Thyroid gland (tissue), 4 donors: ENCODE measurements at regions not wholly inside any gene's neighbourhood (a gene's known extent, or its start where the extent isn't known, plus 50 kb on each side); places are given as distances from the start of the nearest gene placed in this dataset.

Experiments used
- DNase-seq, 2 donors: peaks; one replicate each; pipeline ENCODE4 v3.0.0-alpha.2; 2019
- H3K27ac ChIP-seq, 3 donors: fragments of 200-600 bp; sonication (generic); 1 replicate in 2 of 3; 2 replicates in 1 of 3; pipeline ENCODE4 v1.5.1; 2016 to 2019; ENCODE audit warnings: mild to moderate bottlenecking in 1 of 3, moderate library complexity in 1 of 3
- H3K27me3 ChIP-seq: fragments of 200-600 bp; sonication (generic); one replicate; pipeline ENCODE4 v1.5.1; 2019
- H3K36me3 ChIP-seq, 2 donors: fragments of 200-600 bp; sonication (generic); one replicate each; pipeline ENCODE4 v1.5.1; 2016 to 2019
- H3K4me1 ChIP-seq, 2 donors: fragments of 200-600 bp; sonication (generic); one replicate each; pipeline ENCODE4 v1.5.1; 2017 to 2019
- H3K4me3 ChIP-seq, 3 donors: fragments of 200-600 bp; sonication (generic); replicated peaks in 1 of 3; 1 replicate in 2 of 3; 2 replicates in 1 of 3; pipeline ENCODE4 v1.5.1; 2016; ENCODE audit warnings: mild to moderate bottlenecking in 1 of 3
- H3K9me3 ChIP-seq: fragments of 200-600 bp; sonication (generic); one replicate; pipeline ENCODE4 v1.5.1; 2017
- POLR2A ChIP-seq, 2 donors: fragments of 450-650 bp; IDR thresholded peaks; one replicate each; pipeline ENCODE4 v1.6.1; 2017; ENCODE audit warnings: antibody characterized with exemption in 2 of 2, mild to moderate bottlenecking in 2 of 2, moderate library complexity in 1 of 2
- WGBS, 2 donors: methylation state at CpG; one replicate each; pipeline ENCODE4 v1.1.5; 2017; 5-methylcytosine and 5-hydroxymethylcytosine counted together
- intact Hi-C: fragments of 100-400 bp; cut with DNase I; formaldehyde crosslinking; loops from one replicate; pipeline ENCODE4 v1.15.1; 2023
- TF ChIP-seq, protein P1 (sequence below), 6 experiments: fragments of 200-600 bp in 3 of 6; fragments of 450-650 bp in 3 of 6; sonication (generic) in 3 of 6; IDR thresholded peaks; one replicate each; pipeline ENCODE4 v1.5.1; 2016 to 2019; ENCODE audit warnings: antibody characterized with exemption in 6 of 6, mild to moderate bottlenecking in 2 of 6, inconsistent platforms in 1 of 6, moderate library complexity in 1 of 6

DNA sequence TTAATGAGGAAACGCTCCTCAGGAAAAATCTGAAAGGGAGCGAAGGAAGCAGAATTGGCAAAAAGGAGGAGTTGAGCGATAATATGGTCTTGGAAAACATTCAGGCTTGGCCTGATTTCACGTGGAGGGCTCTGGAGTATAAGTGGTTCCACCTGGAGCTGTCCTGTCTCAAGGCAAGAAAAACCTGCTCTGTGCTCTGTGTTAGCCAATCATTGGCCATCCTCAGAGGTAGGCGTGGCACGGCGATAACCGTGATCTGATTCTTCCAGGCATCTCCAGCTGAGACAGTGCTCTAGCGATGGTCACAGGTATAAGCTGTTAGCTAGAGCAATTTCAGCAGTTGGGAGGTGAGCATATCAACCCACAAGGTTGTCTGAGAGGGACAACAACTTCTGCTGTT lies 450.5 kb upstream of the MAF start:
- no peak for TF ChIP-seq POLR2A (IDR thresholded peaks at IDR 0.05)
- TF ChIP-seq, protein P1, sequence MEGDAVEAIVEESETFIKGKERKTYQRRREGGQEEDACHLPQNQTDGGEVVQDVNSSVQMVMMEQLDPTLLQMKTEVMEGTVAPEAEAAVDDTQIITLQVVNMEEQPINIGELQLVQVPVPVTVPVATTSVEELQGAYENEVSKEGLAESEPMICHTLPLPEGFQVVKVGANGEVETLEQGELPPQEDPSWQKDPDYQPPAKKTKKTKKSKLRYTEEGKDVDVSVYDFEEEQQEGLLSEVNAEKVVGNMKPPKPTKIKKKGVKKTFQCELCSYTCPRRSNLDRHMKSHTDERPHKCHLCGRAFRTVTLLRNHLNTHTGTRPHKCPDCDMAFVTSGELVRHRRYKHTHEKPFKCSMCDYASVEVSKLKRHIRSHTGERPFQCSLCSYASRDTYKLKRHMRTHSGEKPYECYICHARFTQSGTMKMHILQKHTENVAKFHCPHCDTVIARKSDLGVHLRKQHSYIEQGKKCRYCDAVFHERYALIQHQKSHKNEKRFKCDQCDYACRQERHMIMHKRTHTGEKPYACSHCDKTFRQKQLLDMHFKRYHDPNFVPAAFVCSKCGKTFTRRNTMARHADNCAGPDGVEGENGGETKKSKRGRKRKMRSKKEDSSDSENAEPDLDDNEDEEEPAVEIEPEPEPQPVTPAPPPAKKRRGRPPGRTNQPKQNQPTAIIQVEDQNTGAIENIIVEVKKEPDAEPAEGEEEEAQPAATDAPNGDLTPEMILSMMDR (IDR thresholded peaks at IDR 0.05), result no peak
- H3K4me3 ChIP-seq, result no peak overlapping the region
- no peaks in the 10 kb centered on the region for H3K27me3 ChIP-seq
- no peaks in the 10 kb centered on the region for H3K9me3 ChIP-seq
- intact Hi-C loops, result no loop called here
- DNase-seq, result no peak
- no peak overlapping the region for H3K27ac ChIP-seq
- peaks cover 0 to 4% of the 10 kb centered on the region in 2 donors for H3K4me1 ChIP-seq
- WGBS, 2 donors, result 90 to 94% methylated on average over 9 of the region's 9 CpGs
- H3K36me3 ChIP-seq, result no peaks in the 10 kb centered on the region

DNA sequence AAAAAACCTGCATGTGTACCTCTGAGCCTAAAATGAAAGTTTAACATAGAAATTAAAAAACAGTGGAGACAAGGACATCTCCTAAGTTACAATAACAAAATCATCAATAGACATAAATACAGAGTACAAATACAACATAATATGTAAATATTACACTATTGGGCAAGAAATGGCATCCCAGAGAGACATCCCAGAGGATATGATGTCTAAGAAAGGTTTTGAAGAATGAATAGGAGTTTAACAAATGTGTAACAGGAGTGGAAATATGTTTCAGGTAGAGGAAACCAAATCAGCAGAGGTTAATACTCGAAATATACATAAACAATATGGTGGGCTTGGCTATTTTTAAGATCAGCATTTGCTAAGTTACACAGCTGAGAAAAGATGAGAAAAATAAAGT lies 447.7 kb upstream of the MAF start:
- Histone ChIP-seq H3K9me3 (no peaks in the 10 kb centered on the region), H3K36me3 (no peaks in the 10 kb centered on the region), H3K4me3 (no peak overlapping the region), H3K27me3 (no peaks in the 10 kb centered on the region), H3K4me1 (peaks cover 3 to 11% of the 10 kb centered on the region in 2 donors), H3K27ac (no peak overlapping the region)
- no peak for DNase-seq
- no peak for TF ChIP-seq POLR2A (IDR thresholded peaks at IDR 0.05)
- TF ChIP-seq, protein P1 (IDR thresholded peaks at IDR 0.05), result no peak
- 88 to 89% methylated on average over 1 of the region's 1 CpG for WGBS, 2 donors
- intact Hi-C loops, result no loop called here

DNA sequence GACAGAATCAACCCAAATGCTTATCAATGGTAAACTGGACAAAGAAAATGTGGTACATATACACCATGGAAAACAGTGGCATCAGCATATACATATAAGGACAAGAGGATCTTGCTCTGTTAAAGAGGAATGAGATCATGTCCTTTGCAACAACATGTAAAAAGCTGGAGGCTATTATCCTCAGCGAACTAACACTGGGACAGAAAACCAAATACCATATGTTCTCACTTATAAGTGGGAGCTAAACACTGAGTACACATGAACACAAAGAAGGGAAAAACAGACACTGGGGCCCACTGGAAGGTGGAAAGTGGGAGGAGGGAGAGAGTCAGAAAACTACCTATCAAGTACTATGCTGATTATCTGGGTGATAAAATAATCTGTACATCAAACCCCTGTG lies 447.3 kb upstream of the MAF start:
- no peak overlapping the region for H3K4me3 ChIP-seq
- no peak for TF ChIP-seq POLR2A (IDR thresholded peaks at IDR 0.05)
- TF ChIP-seq, protein P1 (IDR thresholded peaks at IDR 0.05), result no peak
- H3K36me3 ChIP-seq, result no peaks in the 10 kb centered on the region
- WGBS, 2 donors, result 85 to 94% methylated on average over 1 of the region's 1 CpG
- DNase-seq, result no peak
- no peaks in the 10 kb centered on the region for H3K9me3 ChIP-seq
- intact Hi-C loops, result no loop called here
- H3K27ac ChIP-seq, result no peak overlapping the region
- H3K27me3 ChIP-seq, result no peaks in the 10 kb centered on the region
- H3K4me1 ChIP-seq, result peaks cover 3 to 11% of the 10 kb centered on the region in 2 donors

DNA sequence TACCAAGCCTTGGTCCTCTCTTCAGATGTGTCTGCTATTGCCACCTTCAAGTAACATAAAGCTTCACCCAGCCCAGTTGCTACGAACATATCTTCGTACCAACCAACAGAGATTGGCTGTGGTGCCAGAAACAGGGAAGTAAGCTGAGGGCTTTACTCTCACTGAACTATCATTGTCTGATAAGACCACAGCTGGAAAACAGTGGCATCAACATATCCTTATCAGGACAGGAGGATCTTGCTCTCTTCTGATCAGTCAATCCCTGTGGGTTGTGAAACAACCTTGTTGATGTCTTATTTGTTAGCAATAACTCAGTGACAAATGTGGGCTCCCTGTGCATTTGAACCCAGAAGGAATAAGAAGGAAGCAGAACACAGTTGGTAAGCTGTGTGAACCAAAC lies 446.3 kb upstream of the MAF start:
- Histone ChIP-seq H3K4me1 (peaks cover 3 to 11% of the 10 kb centered on the region in 2 donors), H3K4me3 (no peak overlapping the region), H3K9me3 (no peaks in the 10 kb centered on the region), H3K27ac (no peak overlapping the region), H3K36me3 (no peaks in the 10 kb centered on the region), H3K27me3 (no peaks in the 10 kb centered on the region)
- WGBS, 2 donors, result 97% methylated on average over 2 of the region's 2 CpGs
- TF ChIP-seq POLR2A (IDR thresholded peaks at IDR 0.05), result no peak
- TF ChIP-seq, protein P1 (IDR thresholded peaks at IDR 0.05), result no peak
- no peak for DNase-seq
- intact Hi-C loops, result no loop called here

DNA sequence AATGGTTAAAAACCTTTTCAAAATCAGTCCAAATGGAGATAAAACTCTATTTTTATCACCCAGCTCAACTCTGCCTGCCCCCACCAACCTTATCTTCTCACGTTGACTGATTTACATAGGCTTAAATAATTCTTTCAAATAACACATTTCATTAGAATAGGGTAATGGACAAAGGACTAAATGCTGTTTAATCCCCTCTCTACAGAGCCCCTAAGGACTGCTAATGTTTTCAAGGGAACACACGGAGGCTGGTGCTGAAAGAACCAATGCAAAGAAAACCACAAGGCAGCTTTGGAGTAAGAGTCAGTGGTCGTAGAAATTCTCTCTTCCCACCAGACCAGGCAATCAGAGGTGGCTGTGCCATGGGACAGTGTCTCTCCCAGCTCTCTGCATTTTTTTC lies 445.7 kb upstream of the MAF start:
- intact Hi-C loops, result no loop called here
- peaks cover 3 to 11% of the 10 kb centered on the region in 2 donors for H3K4me1 ChIP-seq
- H3K9me3 ChIP-seq, result no peaks in the 10 kb centered on the region
- H3K4me3 ChIP-seq, result no peak overlapping the region
- H3K36me3 ChIP-seq, result no peaks in the 10 kb centered on the region
- H3K27ac ChIP-seq, result no peak overlapping the region
- no peaks in the 10 kb centered on the region for H3K27me3 ChIP-seq
- TF ChIP-seq POLR2A (IDR thresholded peaks at IDR 0.05), result no peak
- TF ChIP-seq, protein P1 (IDR thresholded peaks at IDR 0.05), result no peak
- DNase-seq, result no peak
- WGBS, 2 donors, result 29 to 40% methylated on average over 3 of the region's 3 CpGs
